ENCODE measurements at regions not wholly inside any gene's neighbourhood (a gene's known extent, or its start where the extent isn't known, plus 50 kb on each side); places are given as distances from the start of the nearest gene placed in this dataset.

DNA sequence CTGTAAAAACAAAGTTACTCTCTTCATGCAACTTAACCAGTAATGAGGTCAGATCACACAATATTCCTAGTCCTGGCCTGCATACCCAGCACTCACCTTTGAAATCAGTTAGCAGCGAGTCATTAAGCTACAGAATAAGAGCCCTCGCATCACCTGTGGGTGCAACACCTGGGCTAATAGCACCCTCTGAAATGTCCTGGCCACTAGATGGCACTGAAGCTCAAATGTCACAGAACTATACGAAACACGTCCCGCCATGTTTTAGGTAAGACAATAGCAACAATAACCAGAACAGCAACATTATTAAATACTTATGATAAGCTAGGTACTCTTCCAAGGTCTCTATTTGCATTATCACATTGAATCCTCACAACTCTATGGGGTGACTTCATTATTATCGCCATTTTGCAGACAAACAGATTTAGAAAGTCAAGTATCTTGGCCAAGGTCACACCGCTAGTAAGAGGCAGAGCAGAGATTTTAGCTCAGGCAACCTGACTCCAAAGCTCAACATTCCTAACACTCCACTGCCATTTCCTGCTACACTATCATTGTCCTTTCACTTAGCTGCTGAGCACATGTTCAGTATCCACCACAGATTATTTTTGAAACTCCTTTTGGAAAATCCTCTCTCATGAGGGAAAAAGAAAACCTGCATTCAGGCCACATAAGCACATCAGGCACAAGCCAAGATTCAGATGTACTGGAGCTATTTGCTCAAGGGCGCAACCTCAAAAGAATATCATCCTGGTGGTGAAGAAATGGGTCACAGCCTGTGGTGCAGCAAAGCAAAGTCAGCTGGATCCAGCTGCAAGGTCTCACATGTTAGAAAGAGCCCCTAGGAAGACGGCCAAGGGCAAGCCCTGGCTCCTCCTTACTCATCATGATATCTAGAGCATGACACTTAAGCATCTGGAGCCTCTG is 59.5 kb upstream of the KDR start:
- no peak for TF ChIP-seq POLR2A (IDR thresholded peaks at IDR 0.05)
- TF ChIP-seq, protein P1, sequence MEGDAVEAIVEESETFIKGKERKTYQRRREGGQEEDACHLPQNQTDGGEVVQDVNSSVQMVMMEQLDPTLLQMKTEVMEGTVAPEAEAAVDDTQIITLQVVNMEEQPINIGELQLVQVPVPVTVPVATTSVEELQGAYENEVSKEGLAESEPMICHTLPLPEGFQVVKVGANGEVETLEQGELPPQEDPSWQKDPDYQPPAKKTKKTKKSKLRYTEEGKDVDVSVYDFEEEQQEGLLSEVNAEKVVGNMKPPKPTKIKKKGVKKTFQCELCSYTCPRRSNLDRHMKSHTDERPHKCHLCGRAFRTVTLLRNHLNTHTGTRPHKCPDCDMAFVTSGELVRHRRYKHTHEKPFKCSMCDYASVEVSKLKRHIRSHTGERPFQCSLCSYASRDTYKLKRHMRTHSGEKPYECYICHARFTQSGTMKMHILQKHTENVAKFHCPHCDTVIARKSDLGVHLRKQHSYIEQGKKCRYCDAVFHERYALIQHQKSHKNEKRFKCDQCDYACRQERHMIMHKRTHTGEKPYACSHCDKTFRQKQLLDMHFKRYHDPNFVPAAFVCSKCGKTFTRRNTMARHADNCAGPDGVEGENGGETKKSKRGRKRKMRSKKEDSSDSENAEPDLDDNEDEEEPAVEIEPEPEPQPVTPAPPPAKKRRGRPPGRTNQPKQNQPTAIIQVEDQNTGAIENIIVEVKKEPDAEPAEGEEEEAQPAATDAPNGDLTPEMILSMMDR (IDR thresholded peaks at IDR 0.05): peak in 2 of 4 experiments; percentile 2 to 5
